ENCODE measurements at regions not wholly inside any gene's neighbourhood (a gene's known extent, or its start where the extent isn't known, plus 50 kb on each side); places are given as distances from the start of the nearest gene placed in this dataset.

GRCh38 chr6:137687818-137688217 is 179.2 kb upstream of the TNFAIP3 start:
- 100% methylated on average over 1 of the region's 3 CpGs for WGBS, 2 experiments (ENCODE audit: extremely low coverage in 2 of 2, insufficient read length in 1 of 2)
- H2AFZ ChIP-seq (replicated peaks; ENCODE audit: low read length, poor library complexity): no peak overlapping the region
- no peak overlapping the region for H3K14ac ChIP-seq (replicated peaks; ENCODE audit: low read depth, low read length)
- ChIA-PET POLR2A (ENCODE audit: unreplicated experiment) (no interaction called here), CTCF (interaction anchor here (1.0 kb wide), 1 partner anchor 9 kb away, joined by 3 read pairs; no protein-coding TSS in a partner anchor)
- H3K4me2 ChIP-seq (ENCODE audit: low read depth, low read length): no peak overlapping the region
- ATAC-seq (ENCODE audit: low read depth): no peak
- H2BK20ac ChIP-seq (ENCODE audit: low read depth, low read length): no peak overlapping the region
- H3K79me1 ChIP-seq (ENCODE audit: low read depth in 1 of 2, low read length in 2 of 2): no peaks in the 10 kb centered on the region
- no peak for DNase-seq
- intact Hi-C loops (cut with micrococcal nuclease): no loop called here
- no peak overlapping the region for H4K91ac ChIP-seq (ENCODE audit: insufficient read depth, low read depth, low read length)
- H3K4me3 ChIP-seq (ENCODE audit: insufficient read depth, low read depth, low read length): no peak overlapping the region
- H3K9me1 ChIP-seq (ENCODE audit: insufficient read depth, low read length): no peaks in the 10 kb centered on the region
- H2AK5ac ChIP-seq (ENCODE audit: low read depth, low read length): no peak overlapping the region
- no peaks in the 10 kb centered on the region; the same call in 1 of the 2 replicates for H3K27me3 ChIP-seq (ENCODE audit: control insufficient read depth, insufficient read depth, low read length)
- no peak overlapping the region for H3K9ac ChIP-seq (ENCODE audit: low read depth, low read length)
- in situ Hi-C loops (cut with MboI; ENCODE audit: low sequenced_read_pairs): no loop called here
- H3K9me3 ChIP-seq (ENCODE audit: control insufficient read depth, insufficient read depth, low read length): no peaks in the 10 kb centered on the region
- no peak overlapping the region for H2BK15ac ChIP-seq (ENCODE audit: low read depth, low read length)
- no peak overlapping the region for H4K5ac ChIP-seq (ENCODE audit: low read depth, low read length)
- no TSS peak for BruUV-seq (replicated peaks)
- no peak overlapping the region for H3K56ac ChIP-seq (ENCODE audit: extremely low read depth, insufficient read depth, low read length)
- no peaks in the 10 kb centered on the region for H3K36me3 ChIP-seq (ENCODE audit: control insufficient read depth, insufficient read depth, low read length)
- no peak overlapping the region for H3K18ac ChIP-seq (ENCODE audit: low read depth, low read length)
- no peak overlapping the region for H2BK5ac ChIP-seq (ENCODE audit: low read depth, low read length, poor library complexity, severe bottlenecking)
- H2AK9ac ChIP-seq (replicated peaks; ENCODE audit: low read depth, low read length, poor library complexity): no peak overlapping the region
- TF ChIP-seq USF2 (IDR thresholded peaks at IDR 0.05; ENCODE audit: low read depth, low read length) (no peak), CEBPB (IDR thresholded peaks at IDR 0.05; ENCODE audit: low read depth, low read length) (no peak), POLR2A (IDR thresholded peaks at IDR 0.05; ENCODE audit: low read depth, low read length) (no peak), MXI1 (IDR thresholded peaks at IDR 0.05; ENCODE audit: borderline replicate concordance, low read depth, low read length) (no peak), FOS (IDR thresholded peaks at IDR 0.05; ENCODE audit: low read depth, low read length) (no peak), CHD1 (IDR thresholded peaks at IDR 0.05; ENCODE audit: low read depth, low read length) (no peak), MAFK (IDR thresholded peaks at IDR 0.05; ENCODE audit: low read depth, low read length) (no peak), RFX5 (IDR thresholded peaks at IDR 0.05; ENCODE audit: low read depth, low read length) (no peak), RCOR1 (IDR thresholded peaks at IDR 0.05; ENCODE audit: insufficient replicate concordance, low read length) (no peak), SMC3 (IDR thresholded peaks at IDR 0.05; ENCODE audit: low read depth, low read length) (no peak), NFE2L2 (IDR thresholded peaks at IDR 0.05; ENCODE audit: low read depth, low read length) (no peak)
- TF ChIP-seq, protein P1, sequence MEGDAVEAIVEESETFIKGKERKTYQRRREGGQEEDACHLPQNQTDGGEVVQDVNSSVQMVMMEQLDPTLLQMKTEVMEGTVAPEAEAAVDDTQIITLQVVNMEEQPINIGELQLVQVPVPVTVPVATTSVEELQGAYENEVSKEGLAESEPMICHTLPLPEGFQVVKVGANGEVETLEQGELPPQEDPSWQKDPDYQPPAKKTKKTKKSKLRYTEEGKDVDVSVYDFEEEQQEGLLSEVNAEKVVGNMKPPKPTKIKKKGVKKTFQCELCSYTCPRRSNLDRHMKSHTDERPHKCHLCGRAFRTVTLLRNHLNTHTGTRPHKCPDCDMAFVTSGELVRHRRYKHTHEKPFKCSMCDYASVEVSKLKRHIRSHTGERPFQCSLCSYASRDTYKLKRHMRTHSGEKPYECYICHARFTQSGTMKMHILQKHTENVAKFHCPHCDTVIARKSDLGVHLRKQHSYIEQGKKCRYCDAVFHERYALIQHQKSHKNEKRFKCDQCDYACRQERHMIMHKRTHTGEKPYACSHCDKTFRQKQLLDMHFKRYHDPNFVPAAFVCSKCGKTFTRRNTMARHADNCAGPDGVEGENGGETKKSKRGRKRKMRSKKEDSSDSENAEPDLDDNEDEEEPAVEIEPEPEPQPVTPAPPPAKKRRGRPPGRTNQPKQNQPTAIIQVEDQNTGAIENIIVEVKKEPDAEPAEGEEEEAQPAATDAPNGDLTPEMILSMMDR (conservative IDR thresholded peaks at IDR 0.05; ENCODE audit: low read depth, low read length): no peak
- dilution Hi-C loops (cut with HindIII; ENCODE audit: low sequenced_read_pairs, unreplicated experiment): no loop called here
- H4K20me1 ChIP-seq (ENCODE audit: insufficient read depth, low read length): no peaks in the 10 kb centered on the region
- no peak overlapping the region for H3K4ac ChIP-seq (ENCODE audit: low read depth, low read length)
- no peak overlapping the region for H2BK120ac ChIP-seq (ENCODE audit: low read depth, low read length)
- H4K8ac ChIP-seq (ENCODE audit: low read depth in 2 of 2, low read length in 2 of 2): no peak overlapping the region
- no peak overlapping the region for H3K27ac ChIP-seq (ENCODE audit: insufficient read depth, low read length)
- no peaks in the 10 kb centered on the region for H3K4me1 ChIP-seq (ENCODE audit: control insufficient read depth, insufficient read depth, low read length)
- no peak overlapping the region for H3K23ac ChIP-seq (ENCODE audit: low read depth, low read length)
